GM23338 (cell line): ENCODE measurements at regions not wholly inside any gene's neighbourhood (a gene's known extent, or its start where the extent isn't known, plus 50 kb on each side); places are given as distances from the start of the nearest gene placed in this dataset.

Source experiments
- ATAC-seq: fragments of 200-7000 bp; cut with Tn5 transposase; 3 replicates; pipeline ENCODE4 v1.9.1; 2020
- DNase-seq: peaks from one replicate; pipeline ENCODE4 v3.0.0-alpha.2; 2015; ENCODE audit warnings: low spot score
- H2AFZ ChIP-seq: fragments of 200-600 bp; sonication (generic); 2 replicates; pipeline ENCODE4 v1.8.0; 2016; ENCODE audit warnings: antibody characterized with exemption, mild to moderate bottlenecking, moderate library complexity
- H3F3A ChIP-seq: fragments of 200-600 bp; sonication (generic); replicated peaks from 2 replicates; pipeline ENCODE4 v1.8.0; 2017; ENCODE audit warnings: antibody characterized with exemption, mixed run types, low read depth
- H3K27ac ChIP-seq: fragments of 200-600 bp; sonication (generic); 2 replicates; pipeline ENCODE4 v1.6.1; 2016; ENCODE audit warnings: low read depth
- H3K27me3 ChIP-seq: fragments of 200-600 bp; sonication (generic); 2 replicates; pipeline ENCODE4 v1.8.0; 2016; ENCODE audit warnings: mild to moderate bottlenecking, mixed run types, moderate library complexity; ENCODE audit not compliant: insufficient read depth
- H3K36me3 ChIP-seq: fragments of 200-600 bp; sonication (generic); 2 replicates; pipeline ENCODE4 v1.8.0; 2016; ENCODE audit warnings: mild to moderate bottlenecking; ENCODE audit not compliant: insufficient read depth
- H3K4me1 ChIP-seq: fragments of 200-600 bp; sonication (generic); 2 replicates; pipeline ENCODE4 v1.8.0; 2016; ENCODE audit warnings: mild to moderate bottlenecking, moderate library complexity; ENCODE audit not compliant: insufficient read depth
- H3K4me2 ChIP-seq: fragments of 200-600 bp; sonication (generic); 2 replicates; pipeline ENCODE4 v1.7.1; 2017; ENCODE audit warnings: mixed run types
- H3K4me3 ChIP-seq: fragments of 200-600 bp; sonication (generic); 2 replicates; pipeline ENCODE4 v1.6.1; 2016; ENCODE audit warnings: mixed run types
- H3K79me2 ChIP-seq: fragments of 200-600 bp; sonication (generic); replicated peaks from 2 replicates; pipeline ENCODE4 v1.8.0; 2017; ENCODE audit warnings: mild to moderate bottlenecking; ENCODE audit not compliant: insufficient read depth
- H3K9me2 ChIP-seq: fragments of 200-600 bp; sonication (generic); 2 replicates; pipeline ENCODE4 v1.8.0; 2017; ENCODE audit not compliant: insufficient read depth
- H4K20me1 ChIP-seq: fragments of 200-600 bp; sonication (generic); replicated peaks from 2 replicates; pipeline ENCODE4 v1.8.0; 2017; ENCODE audit warnings: mild to moderate bottlenecking; ENCODE audit not compliant: insufficient read depth
- H3K27ac Mint-ChIP-seq: 2 replicates; pipeline ENCODE4 v1.8.0; 2020; ENCODE audit warnings: inconsistent platforms, mild to moderate bottlenecking, moderate library complexity, mixed read lengths
- H3K27me3 Mint-ChIP-seq: 3 replicates; pipeline ENCODE4 v1.8.0; 2022; ENCODE audit warnings: low read depth, mild to moderate bottlenecking, moderate library complexity, mixed read lengths, inconsistent platforms; ENCODE audit not compliant: insufficient read depth, poor library complexity
- H3K36me3 Mint-ChIP-seq: 3 replicates; pipeline ENCODE4 v1.8.0; 2021; ENCODE audit warnings: low read depth, mild to moderate bottlenecking, inconsistent platforms, moderate library complexity, mixed read lengths
- H3K4me1 Mint-ChIP-seq: 3 replicates; pipeline ENCODE4 v1.8.0; 2020; ENCODE audit warnings: mild to moderate bottlenecking, inconsistent platforms, mixed read lengths
- H3K4me3 Mint-ChIP-seq: 3 replicates; pipeline ENCODE4 v1.8.0; 2021; ENCODE audit warnings: moderate library complexity, mild to moderate bottlenecking, inconsistent platforms, mixed read lengths
- H3K9me3 Mint-ChIP-seq: 3 replicates; pipeline ENCODE4 v1.8.0; 2020; ENCODE audit warnings: moderate library complexity, mild to moderate bottlenecking, inconsistent platforms, mixed read lengths
- CREB1 ChIP-seq: fragments of 250-450 bp; sonication (Bioruptor Pico); IDR thresholded peaks from 2 replicates; pipeline ENCODE4 v1.5.0; 2020; ENCODE audit warnings: low read depth, mild to moderate bottlenecking, moderate library complexity
- CTCF ChIP-seq, 2 experiments: fragments of 200-600 bp in 1 of 2; sonication (generic) in 1 of 2; conservative IDR thresholded peaks; 2 replicates each; pipeline versions ENCODE4 v1.5.1 to v1.6.1; 2016 to 2017; ENCODE audit warnings: antibody characterized with exemption in 2 of 2, low read depth in 2 of 2, mild to moderate bottlenecking in 2 of 2, moderate library complexity in 1 of 2
- EZH2 ChIP-seq: fragments of 200-600 bp; sonication (generic); IDR thresholded peaks from one replicate; pipeline ENCODE4 v1.8.0; 2017; ENCODE audit warnings: antibody characterized with exemption, mild to moderate bottlenecking, low read depth; ENCODE audit not compliant: unreplicated experiment
- EZH2phosphoT487 ChIP-seq: fragments of 200-600 bp; sonication (generic); IDR thresholded peaks from one replicate; pipeline ENCODE4 v1.8.1; 2018; ENCODE audit warnings: antibody characterized with exemption; ENCODE audit not compliant: unreplicated experiment
- JUNB ChIP-seq: IDR thresholded peaks from one replicate; pipeline ENCODE4 v1.6.1; 2016; ENCODE audit warnings: antibody characterized with exemption; ENCODE audit not compliant: unreplicated experiment
- NANOG ChIP-seq: IDR thresholded peaks from 2 replicates; pipeline ENCODE4 v1.6.1; 2016; ENCODE audit warnings: antibody characterized with exemption, borderline replicate concordance
- POLR2AphosphoS5 ChIP-seq: IDR thresholded peaks from 2 replicates; pipeline ENCODE4 v1.6.1; 2016; ENCODE audit warnings: antibody characterized with exemption, low read depth
- REST ChIP-seq: IDR thresholded peaks from one replicate; pipeline ENCODE4 v1.6.1; 2018; ENCODE audit warnings: antibody characterized with exemption; ENCODE audit not compliant: unreplicated experiment
- STAT1 ChIP-seq: IDR thresholded peaks from one replicate; pipeline ENCODE4 v1.6.1; 2016; ENCODE audit warnings: antibody characterized with exemption; ENCODE audit not compliant: unreplicated experiment
- ZNF114 ChIP-seq: fragments of 250-450 bp; sonication (Bioruptor Pico); IDR thresholded peaks from 2 replicates; pipeline ENCODE4 v1.5.0; 2020; ENCODE audit warnings: mild to moderate bottlenecking, moderate library complexity
- ZNF331 ChIP-seq: fragments of 250-450 bp; sonication (Bioruptor Pico); IDR thresholded peaks from 2 replicates; pipeline ENCODE4 v1.5.0; 2020; ENCODE audit warnings: low read depth, mild to moderate bottlenecking, moderate library complexity
- TF ChIP-seq, protein P1 (sequence below): fragments of 250-450 bp; sonication (Bioruptor Pico); IDR thresholded peaks from 2 replicates; pipeline ENCODE4 v1.5.0; 2020; ENCODE audit warnings: mild to moderate bottlenecking, moderate library complexity
- TF ChIP-seq, protein P2 (sequence below): IDR thresholded peaks from 2 replicates; pipeline ENCODE4 v1.6.1; 2016; ENCODE audit warnings: antibody characterized with exemption

GRCh38 chr9:105908069-105908468 is 213.7 kb downstream of the TMEM38B start:
- DNase-seq (no peak), ATAC-seq (no peak)
- Mint-ChIP-seq H3K36me3 (peaks cover 10% of the 10 kb centered on the region), H3K27me3 (no peaks in the 10 kb centered on the region), H3K9me3 (peaks cover 4% of the 10 kb centered on the region; the same call in 2 of the 3 replicates), H3K4me3 (no peak overlapping the region), H3K4me1 (peaks cover 33% of the 10 kb centered on the region), H3K27ac (no peak overlapping the region)
- Histone ChIP-seq H3K36me3 (no peaks in the 10 kb centered on the region), H4K20me1 (no peaks in the 10 kb centered on the region), H3K4me2 (no peak overlapping the region), H3K27ac (no peak overlapping the region), H3K79me2 (no peaks in the 10 kb centered on the region), H3K4me1 (peaks cover 20% of the 10 kb centered on the region), H3F3A (no peaks in the 10 kb centered on the region), H3K9me2 (peaks cover 11% of the 10 kb centered on the region), H3K4me3 (no peak overlapping the region), H2AFZ (no peak overlapping the region), H3K27me3 (no peaks in the 10 kb centered on the region)
- TF ChIP-seq EZH2 (no peak), JUNB (no peak), EZH2phosphoT487 (no peak), CTCF (conservative IDR thresholded peaks at IDR 0.05; ENCODE audit: low read depth in 2 of 2) (no peak), ZNF114 (CRISPR knock-in tag) (no peak), STAT1 (no peak), REST (no peak), NANOG (no peak), CREB1 (CRISPR knock-in tag) (no peak), POLR2AphosphoS5 (no peak), ZNF331 (no peak)
- TF ChIP-seq, protein P1, sequence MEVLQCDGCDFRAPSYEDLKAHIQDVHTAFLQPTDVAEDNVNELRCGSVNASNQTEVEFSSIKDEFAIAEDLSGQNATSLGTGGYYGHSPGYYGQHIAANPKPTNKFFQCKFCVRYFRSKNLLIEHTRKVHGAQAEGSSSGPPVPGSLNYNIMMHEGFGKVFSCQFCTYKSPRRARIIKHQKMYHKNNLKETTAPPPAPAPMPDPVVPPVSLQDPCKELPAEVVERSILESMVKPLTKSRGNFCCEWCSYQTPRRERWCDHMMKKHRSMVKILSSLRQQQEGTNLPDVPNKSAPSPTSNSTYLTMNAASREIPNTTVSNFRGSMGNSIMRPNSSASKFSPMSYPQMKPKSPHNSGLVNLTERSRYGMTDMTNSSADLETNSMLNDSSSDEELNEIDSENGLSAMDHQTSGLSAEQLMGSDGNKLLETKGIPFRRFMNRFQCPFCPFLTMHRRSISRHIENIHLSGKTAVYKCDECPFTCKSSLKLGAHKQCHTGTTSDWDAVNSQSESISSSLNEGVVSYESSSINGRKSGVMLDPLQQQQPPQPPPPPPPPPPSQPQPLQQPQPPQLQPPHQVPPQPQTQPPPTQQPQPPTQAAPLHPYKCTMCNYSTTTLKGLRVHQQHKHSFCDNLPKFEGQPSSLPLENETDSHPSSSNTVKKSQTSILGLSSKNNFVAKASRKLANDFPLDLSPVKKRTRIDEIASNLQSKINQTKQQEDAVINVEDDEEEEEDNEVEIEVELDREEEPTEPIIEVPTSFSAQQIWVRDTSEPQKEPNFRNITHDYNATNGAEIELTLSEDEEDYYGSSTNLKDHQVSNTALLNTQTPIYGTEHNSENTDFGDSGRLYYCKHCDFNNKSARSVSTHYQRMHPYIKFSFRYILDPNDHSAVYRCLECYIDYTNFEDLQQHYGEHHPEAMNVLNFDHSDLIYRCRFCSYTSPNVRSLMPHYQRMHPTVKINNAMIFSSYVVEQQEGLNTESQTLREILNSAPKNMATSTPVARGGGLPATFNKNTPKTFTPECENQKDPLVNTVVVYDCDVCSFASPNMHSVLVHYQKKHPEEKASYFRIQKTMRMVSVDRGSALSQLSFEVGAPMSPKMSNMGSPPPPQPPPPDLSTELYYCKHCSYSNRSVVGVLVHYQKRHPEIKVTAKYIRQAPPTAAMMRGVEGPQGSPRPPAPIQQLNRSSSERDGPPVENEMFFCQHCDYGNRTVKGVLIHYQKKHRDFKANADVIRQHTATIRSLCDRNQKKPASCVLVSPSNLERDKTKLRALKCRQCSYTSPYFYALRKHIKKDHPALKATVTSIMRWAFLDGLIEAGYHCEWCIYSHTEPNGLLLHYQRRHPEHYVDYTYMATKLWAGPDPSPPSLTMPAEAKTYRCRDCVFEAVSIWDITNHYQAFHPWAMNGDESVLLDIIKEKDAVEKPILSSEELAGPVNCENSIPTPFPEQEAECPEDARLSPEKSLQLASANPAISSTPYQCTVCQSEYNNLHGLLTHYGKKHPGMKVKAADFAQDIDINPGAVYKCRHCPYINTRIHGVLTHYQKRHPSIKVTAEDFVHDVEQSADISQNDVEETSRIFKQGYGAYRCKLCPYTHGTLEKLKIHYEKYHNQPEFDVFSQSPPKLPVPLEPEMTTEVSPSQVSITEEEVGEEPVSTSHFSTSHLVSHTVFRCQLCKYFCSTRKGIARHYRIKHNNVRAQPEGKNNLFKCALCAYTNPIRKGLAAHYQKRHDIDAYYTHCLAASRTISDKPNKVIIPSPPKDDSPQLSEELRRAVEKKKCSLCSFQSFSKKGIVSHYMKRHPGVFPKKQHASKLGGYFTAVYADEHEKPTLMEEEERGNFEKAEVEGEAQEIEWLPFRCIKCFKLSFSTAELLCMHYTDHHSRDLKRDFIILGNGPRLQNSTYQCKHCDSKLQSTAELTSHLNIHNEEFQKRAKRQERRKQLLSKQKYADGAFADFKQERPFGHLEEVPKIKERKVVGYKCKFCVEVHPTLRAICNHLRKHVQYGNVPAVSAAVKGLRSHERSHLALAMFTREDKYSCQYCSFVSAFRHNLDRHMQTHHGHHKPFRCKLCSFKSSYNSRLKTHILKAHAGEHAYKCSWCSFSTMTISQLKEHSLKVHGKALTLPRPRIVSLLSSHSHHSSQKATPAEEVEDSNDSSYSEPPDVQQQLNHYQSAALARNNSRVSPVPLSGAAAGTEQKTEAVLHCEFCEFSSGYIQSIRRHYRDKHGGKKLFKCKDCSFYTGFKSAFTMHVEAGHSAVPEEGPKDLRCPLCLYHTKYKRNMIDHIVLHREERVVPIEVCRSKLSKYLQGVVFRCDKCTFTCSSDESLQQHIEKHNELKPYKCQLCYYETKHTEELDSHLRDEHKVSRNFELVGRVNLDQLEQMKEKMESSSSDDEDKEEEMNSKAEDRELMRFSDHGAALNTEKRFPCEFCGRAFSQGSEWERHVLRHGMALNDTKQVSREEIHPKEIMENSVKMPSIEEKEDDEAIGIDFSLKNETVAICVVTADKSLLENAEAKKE (CRISPR knock-in tag) = no peak
- TF ChIP-seq, protein P2, sequence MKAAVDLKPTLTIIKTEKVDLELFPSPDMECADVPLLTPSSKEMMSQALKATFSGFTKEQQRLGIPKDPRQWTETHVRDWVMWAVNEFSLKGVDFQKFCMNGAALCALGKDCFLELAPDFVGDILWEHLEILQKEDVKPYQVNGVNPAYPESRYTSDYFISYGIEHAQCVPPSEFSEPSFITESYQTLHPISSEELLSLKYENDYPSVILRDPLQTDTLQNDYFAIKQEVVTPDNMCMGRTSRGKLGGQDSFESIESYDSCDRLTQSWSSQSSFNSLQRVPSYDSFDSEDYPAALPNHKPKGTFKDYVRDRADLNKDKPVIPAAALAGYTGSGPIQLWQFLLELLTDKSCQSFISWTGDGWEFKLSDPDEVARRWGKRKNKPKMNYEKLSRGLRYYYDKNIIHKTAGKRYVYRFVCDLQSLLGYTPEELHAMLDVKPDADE = no peak
